Thyroid gland (tissue), 4 donors: ENCODE measurements at regions not wholly inside any gene's neighbourhood (a gene's known extent, or its start where the extent isn't known, plus 50 kb on each side); places are given as distances from the start of the nearest gene placed in this dataset.

Experiments
- POLR2A ChIP-seq, 2 donors: fragments of 450-650 bp; IDR thresholded peaks; one replicate each; pipeline ENCODE4 v1.6.1; 2017; ENCODE audit warnings: antibody characterized with exemption in 2 of 2, mild to moderate bottlenecking in 2 of 2, moderate library complexity in 1 of 2
- TF ChIP-seq, protein P1 (sequence below), 6 experiments: fragments of 200-600 bp in 3 of 6; fragments of 450-650 bp in 3 of 6; sonication (generic) in 3 of 6; IDR thresholded peaks; one replicate each; pipeline ENCODE4 v1.5.1; 2016 to 2019; ENCODE audit warnings: antibody characterized with exemption in 6 of 6, mild to moderate bottlenecking in 2 of 6, inconsistent platforms in 1 of 6, moderate library complexity in 1 of 6

- TF ChIP-seq, protein P1, sequence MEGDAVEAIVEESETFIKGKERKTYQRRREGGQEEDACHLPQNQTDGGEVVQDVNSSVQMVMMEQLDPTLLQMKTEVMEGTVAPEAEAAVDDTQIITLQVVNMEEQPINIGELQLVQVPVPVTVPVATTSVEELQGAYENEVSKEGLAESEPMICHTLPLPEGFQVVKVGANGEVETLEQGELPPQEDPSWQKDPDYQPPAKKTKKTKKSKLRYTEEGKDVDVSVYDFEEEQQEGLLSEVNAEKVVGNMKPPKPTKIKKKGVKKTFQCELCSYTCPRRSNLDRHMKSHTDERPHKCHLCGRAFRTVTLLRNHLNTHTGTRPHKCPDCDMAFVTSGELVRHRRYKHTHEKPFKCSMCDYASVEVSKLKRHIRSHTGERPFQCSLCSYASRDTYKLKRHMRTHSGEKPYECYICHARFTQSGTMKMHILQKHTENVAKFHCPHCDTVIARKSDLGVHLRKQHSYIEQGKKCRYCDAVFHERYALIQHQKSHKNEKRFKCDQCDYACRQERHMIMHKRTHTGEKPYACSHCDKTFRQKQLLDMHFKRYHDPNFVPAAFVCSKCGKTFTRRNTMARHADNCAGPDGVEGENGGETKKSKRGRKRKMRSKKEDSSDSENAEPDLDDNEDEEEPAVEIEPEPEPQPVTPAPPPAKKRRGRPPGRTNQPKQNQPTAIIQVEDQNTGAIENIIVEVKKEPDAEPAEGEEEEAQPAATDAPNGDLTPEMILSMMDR (IDR thresholded peaks at IDR 0.05), result no peak
- no peak for TF ChIP-seq POLR2A (IDR thresholded peaks at IDR 0.05)
These were observed 712.9 kb upstream of the DDX18 start for GRCh38 chr2:117101613-117102012.
